ENCODE measurements at regions not wholly inside any gene's neighbourhood (a gene's known extent, or its start where the extent isn't known, plus 50 kb on each side); places are given as distances from the start of the nearest gene placed in this dataset.

- no peak for DNase-seq (ENCODE audit: low read depth)
- no peak overlapping the region for H3K4me3 ChIP-seq (ENCODE audit: low read depth, low read length)
- no peak for TF ChIP-seq CTCF (IDR thresholded peaks at IDR 0.05; ENCODE audit: insufficient read depth, low read depth, low read length)
These were observed 637.1 kb upstream of the CCDC54 start for GRCh38 chr3:106740116-106740515.

DNA sequence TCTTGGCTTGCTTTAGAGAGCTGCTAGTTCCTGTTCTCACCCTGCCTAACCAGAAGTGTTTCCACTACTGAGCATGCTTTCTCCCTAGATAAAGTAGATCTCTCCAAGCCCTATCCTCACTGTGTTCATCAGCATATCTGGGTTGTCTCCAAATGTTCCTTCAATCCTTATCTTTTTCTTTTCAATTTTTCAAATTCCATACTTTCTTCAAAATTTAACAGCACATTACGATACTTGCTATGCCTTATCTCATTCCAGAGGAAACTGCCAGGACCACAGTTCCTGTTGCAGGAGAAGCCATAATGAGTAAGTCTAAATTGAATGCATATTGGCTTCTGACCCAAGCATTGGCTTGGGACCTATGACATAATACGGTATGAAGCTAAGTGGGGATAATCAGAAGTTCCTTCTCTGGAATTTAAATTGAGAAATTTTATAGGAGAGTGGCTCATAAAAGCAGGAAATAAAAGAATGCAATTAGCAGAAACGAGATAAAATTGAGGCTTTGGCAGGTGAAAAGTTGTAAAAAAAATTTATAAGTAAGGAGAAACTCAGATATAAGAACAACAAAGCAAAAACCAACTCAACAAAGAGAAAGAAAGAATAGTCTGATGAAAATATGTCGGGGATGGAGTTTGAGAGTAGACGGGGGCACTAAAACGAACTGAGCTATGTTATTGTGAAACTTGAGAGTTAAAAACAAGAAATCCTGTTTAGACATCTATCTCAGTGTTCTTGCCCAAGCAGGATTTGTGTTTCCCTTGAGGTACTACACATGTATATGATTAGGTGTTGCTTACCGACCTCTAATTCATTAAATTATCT is 631.7 kb upstream of the CCDC54 start:
- no peak for TF ChIP-seq CTCF (IDR thresholded peaks at IDR 0.05; ENCODE audit: insufficient read depth, low read depth, low read length)
- DNase-seq (ENCODE audit: low read depth), result peak; percentile 57
- H3K4me3 ChIP-seq (ENCODE audit: low read depth, low read length), result no peak overlapping the region

DNA sequence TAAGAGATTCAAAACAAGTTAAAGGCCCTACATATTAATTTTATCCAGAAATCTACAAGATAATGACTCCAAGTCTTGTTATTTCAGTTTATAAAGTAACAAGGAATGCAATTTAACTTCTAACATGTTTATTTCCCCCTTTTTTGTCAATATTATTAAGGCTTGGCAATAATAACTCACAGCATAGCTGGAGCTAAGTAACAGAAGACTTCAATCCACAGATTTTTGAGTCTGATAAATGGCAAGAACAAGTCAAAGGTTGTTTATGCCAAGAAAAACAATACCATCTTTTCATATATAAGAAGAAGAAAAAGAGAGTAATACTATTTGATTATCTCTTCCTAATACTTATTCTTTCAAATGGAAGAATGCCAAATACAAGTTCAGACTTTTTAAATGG is 631.0 kb upstream of the CCDC54 start:
- H3K4me3 ChIP-seq (ENCODE audit: low read depth, low read length), result no peak overlapping the region
- no peak for DNase-seq (ENCODE audit: low read depth)
- no peak for TF ChIP-seq CTCF (IDR thresholded peaks at IDR 0.05; ENCODE audit: insufficient read depth, low read depth, low read length)

GRCh38 chr3:106748472-106749262 is 628.6 kb upstream of the CCDC54 start:
- no peak overlapping the region for H3K4me3 ChIP-seq (ENCODE audit: low read depth, low read length)
- DNase-seq (ENCODE audit: low read depth), result no peak
- no peak for TF ChIP-seq CTCF (IDR thresholded peaks at IDR 0.05; ENCODE audit: insufficient read depth, low read depth, low read length)

DNA sequence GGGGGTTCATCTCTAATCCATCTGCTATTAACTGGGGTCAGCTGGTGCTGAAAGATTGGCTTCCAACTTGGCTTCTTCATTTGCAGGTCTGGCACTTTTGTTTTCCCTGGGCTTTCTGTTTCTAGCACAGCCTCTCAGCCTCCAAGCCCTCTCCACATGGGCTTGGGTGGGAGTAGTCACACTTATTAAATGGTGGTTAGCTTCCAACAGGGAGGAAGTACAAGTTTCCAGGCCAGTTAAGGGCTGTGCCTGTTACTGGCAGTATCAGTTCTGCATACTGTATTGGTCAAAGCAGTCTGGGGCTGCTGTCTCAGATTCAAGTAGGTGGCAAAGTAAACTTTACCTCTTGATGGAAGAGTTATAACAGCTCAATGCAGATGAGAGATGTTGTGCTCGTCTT is 627.1 kb upstream of the CCDC54 start:
- no peak for DNase-seq (ENCODE audit: low read depth)

DNA sequence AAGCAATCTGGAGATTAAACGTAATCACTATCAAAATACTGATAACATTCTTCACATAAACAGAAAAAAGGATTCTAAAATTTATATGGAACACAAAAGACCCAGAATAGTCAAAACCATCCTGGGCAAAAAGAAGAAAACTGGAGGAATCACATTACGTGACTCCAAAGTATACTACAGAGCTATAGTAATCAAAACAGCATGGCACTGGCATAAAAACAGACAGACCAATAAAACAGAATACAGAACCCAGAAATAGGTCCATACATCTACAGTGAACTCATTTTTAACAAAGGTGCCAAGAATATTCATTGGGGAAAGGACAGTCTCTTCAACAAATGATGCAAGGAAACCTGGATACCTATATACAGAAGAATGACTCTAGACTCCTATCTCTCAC is 621.9 kb upstream of the CCDC54 start:
- no peak overlapping the region for H3K4me3 ChIP-seq (ENCODE audit: low read depth, low read length)
- DNase-seq (ENCODE audit: low read depth), result no peak
- TF ChIP-seq CTCF (IDR thresholded peaks at IDR 0.05; ENCODE audit: insufficient read depth, low read depth, low read length), result no peak

More for the DNA sequence above, 627.1 kb upstream of the CCDC54 start:
- no peak for TF ChIP-seq CTCF (IDR thresholded peaks at IDR 0.05; ENCODE audit: insufficient read depth, low read depth, low read length)
- H3K4me3 ChIP-seq (ENCODE audit: low read depth, low read length), result no peak overlapping the region
